Inflammatory macrophage (primary cell): ENCODE measurements at regions not wholly inside any gene's neighbourhood (a gene's known extent, or its start where the extent isn't known, plus 50 kb on each side); places are given as distances from the start of the nearest gene placed in this dataset.
"Not testable (repeated sequence)": the region's sequence is repeated elsewhere in the genome, so short reads cannot be mapped to it uniquely, and the experiment has no call there.

ENCODE experiments used
- DNase-seq, 2 donors: peaks; one replicate each; pipeline ENCODE4 v3.0.0-alpha.2; 2020 to 2022

DNA sequence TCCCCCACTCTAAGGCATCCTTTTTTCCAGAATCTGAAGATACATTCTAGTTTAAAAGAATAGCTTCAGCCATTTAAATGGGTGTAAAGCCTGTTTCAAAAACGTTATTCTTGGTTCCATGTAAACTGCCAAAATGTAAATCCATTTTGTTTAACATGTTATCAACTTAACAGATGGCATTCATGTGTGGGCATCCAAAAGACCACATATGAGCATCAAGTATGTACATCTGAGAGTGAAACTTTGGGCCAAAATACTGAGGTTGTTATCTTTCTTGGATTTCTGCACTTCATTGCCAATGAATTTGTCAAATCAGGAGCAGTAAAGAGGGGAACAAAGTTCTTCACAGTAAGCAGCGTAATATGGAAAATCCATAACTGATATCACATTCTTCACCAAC, 395.4 kb downstream of the ZNF804A start:
- no peak for DNase-seq

DNA sequence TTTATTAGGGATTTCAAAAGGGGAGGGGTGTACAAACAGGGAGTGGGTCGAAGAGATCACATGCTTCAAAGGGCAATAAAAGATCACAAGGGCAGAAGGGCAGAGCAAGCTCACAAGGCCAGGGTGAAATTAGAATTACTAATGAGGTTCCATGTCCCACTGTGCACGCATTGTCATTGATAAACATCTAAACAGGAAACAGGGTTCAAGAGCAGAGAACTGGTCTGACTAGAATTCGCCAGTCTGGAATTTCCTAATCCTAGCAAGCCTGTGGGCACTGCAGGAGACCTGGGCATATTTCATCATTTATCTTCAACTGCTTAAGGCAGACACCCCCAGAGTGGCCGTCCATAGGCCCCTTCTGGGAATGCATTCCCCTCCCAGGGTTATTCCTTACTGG, 408.2 kb downstream of the ZNF804A start:
- DNase-seq = no peak

DNA sequence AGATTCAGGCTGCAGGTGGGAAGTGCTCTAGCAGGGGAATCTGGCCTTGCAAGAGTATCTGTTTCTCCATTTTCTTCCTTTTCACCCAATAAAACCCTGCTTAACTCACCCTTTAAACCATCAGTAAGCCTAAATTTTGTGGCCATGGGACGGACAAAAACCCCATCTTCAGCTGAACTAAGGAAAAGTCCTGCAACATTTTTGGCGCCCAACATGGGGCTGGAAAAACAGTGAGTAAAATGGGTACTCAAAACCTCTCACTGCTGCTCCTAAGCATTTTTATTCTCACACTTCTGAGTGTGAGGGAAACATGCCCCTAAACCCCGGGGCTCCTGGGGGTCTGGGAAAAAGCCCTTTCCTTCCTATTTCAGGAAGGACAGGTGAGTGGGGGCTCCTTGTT, 414.3 kb downstream of the ZNF804A start:
- DNase-seq = no peak

DNA sequence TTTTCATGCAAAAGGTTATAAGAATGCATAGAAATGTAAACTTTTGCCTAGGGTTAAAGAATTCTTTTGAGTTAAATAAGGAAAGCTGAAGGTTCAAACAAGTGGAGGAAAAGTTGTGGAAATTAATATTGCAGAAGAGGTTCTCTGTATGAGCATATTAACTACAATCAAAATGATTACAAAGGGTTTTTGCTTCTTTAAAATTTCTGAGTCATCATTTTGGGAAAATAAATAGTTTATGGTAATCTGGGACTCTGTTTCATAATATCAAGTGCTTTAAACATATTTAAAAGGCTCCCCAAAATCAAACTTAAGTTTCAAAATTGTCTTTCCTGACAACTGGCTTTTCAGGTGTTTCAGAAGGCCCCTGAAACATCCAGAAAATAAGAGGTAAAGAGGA, 415.7 kb downstream of the ZNF804A start:
- DNase-seq = no peak

DNA sequence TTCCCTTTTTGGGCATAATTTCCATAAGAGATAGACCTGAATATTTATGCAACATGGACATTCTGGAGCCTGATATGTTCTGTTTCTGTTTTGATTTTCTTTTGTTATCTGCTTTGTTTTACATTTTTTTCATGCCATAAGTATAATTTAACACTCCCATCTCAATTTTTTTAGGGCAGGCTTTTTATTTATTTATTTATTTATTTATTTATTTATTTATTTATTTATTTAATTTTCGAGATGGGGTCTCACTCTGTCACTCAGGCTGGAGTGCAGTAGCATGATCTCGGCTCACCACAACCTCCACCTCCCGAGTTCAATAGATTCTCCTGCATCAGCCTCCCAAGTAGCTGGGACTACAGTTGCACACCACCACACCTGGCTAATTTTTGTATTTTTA, 427.6 kb downstream of the ZNF804A start:
- DNase-seq = not testable (repeated sequence)

DNA sequence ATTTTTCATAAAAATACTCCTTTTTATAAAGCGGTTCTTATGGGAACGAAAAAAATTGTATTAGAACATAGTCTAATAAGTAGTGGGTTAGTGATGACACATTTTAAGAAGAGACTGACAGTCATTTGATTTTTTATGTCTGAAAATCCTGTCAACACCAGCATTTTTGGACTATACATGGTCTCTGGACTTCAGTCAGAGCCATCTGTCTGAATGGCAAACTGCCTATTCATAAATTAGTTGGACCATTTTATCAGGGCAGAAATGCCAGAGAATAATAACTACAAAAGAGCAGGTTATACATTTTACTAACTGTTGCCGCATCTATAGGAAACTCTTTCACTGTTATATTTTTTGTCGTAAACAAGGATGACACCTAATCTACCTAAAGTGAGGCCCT, 437.6 kb downstream of the ZNF804A start:
- no peak for DNase-seq

DNA sequence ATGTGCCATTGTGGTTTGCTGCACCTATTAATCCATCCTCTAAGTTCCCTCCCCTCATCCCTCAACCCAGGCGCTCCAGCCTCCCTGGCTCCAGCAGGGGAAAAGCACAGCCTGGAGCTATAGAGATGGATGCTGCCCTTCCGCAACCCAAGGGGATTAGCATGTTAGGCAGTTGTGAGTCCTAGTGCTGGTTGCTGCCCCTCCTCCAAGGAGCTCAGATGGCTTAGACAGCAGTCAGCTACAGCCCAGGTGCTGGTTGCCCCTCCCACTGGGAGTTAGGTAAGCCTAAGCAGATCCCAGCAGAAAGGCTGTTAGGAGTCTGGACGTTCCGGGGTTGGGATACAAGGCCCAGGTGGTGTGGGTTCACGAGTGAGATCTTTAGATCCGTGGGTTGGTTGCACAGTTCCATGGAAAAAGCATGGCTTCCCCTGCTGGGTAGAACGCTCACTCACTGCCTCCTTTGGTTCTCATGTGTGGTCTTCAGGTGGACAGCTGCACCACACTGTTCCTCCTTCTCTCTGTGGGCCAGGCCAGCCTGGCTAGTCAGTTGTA, 446.1 kb downstream of the ZNF804A start:
- no peak for DNase-seq

DNA sequence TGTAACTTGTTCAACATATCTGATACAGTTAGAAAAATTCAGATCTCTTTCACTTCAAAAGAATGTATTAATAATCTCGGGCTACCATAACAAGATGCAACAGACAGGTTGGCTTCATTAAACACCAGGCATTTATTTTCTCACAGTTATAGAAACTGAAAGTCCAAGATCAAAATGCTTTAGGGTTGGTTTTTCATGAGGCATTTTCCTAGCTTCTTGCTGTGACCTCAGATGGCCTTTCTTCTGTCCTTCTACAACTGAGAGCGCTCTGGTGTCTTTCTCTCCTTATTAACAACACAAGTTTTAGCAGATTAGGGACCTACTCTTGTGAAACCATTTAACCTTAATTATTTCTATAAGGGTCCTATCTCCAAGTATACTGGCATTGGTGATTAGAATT, 452.5 kb downstream of the ZNF804A start:
- no peak for DNase-seq

DNA sequence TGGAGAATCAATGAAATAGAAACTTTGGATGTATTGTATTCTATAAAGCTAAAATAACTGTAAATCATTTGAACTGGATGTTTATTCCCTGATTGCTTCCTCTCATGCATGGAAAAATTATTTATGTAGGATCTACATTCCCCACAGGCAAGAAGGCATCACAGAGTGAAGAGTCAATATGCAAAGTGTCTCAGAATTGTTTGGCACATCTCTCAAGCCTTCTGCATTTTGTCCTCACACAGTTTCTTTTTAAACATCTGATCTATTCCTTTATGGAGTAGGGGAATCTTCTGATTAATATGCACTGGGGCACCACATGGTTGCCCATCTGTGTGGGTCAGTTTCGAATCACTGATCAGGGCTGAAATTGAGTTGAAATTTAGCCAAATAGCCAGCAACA, 465.4 kb downstream of the ZNF804A start:
- no peak for DNase-seq

DNA sequence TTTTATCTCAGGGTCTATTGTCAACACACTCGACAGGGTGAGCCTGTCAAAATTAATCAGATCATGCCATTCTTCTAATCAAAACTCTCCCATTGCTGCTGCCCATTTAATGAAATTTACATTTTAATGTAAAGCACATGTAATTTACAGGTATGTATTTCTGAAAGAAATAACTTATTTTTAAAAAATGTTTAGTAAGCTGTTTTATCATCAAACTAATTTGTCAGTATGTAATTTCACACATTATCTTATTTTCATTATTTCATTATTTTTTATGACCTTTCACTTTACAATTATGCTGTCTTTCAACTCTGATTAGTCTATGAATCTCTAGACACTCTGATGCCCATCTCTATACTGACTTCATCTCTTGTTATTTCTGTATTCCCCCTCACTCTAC, 467.8 kb downstream of the ZNF804A start:
- DNase-seq = no peak

DNA sequence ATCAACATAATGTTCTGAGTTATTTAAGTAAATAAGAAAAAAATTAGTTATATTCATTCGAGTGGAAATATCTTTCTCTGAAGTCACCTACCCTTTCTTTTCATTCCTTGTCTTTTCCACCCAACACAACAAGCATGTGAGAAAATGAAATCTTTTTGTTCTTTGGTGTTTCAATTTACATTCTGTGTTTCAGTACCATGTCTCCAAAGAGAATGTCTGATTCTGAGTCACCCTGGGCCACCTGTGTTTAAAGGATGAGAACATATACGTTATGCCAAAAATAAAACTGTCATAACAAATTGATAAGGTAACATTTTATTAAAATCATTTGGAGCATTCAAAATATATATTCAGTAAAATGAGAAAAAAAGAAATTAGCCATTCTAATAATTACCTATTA, 470.8 kb downstream of the ZNF804A start:
- DNase-seq = no peak

DNA sequence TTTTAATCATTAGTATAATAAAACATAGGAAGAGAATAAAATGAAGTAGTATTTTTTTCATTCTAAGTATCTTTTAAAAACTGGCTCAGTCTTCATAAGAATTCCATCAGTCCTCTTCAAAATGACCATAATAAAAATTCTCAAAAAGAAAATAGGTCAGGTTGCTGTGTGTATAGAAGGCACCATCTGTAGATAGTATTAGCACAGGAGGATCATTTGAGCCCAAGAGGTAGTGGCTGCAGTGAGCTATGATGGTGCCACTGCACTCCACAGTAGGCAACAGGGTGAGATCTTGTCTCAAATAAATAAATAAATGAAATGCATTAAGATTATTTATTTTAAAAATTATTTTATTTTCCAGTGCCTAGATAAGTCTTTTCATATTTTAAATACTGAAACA, 475.8 kb downstream of the ZNF804A start:
- no peak for DNase-seq

DNA sequence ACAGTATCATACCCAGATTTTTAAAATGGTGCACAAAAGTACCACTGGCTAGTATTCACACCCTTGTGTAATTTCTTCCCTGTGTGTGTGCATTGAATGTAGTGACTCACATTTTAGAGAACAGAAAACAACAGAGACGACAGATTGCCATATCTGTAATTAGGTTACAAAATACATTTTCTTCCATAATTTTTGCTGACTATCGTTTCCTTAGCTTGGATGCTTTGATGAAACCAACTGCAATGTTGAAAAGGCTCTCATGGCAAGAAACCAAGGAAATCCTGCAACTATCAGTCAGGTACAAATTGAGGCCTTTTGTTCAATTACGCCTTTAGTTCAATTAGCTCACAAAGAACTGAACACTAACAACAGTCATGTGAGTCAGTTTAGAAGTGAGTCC, 484.4 kb downstream of the ZNF804A start:
- no peak for DNase-seq

DNA sequence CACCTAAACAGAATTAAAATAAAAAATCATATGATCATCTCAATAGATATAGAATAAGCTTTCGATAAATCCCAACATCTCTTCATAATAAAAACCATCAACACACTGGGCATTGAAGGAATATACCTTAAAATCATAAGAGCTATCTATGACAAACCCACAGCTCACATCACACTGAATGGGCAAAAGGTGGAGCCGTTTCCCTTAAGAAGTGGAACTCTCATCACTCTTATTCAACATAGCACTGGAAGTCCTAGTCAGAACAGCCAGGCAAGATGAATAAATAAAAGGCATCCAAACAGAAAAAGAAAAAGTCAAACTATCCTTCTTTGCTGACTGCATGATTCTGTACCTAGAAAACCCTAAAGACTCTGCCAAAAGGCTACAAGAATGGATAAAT, 510.3 kb downstream of the ZNF804A start:
- no peak for DNase-seq

DNA sequence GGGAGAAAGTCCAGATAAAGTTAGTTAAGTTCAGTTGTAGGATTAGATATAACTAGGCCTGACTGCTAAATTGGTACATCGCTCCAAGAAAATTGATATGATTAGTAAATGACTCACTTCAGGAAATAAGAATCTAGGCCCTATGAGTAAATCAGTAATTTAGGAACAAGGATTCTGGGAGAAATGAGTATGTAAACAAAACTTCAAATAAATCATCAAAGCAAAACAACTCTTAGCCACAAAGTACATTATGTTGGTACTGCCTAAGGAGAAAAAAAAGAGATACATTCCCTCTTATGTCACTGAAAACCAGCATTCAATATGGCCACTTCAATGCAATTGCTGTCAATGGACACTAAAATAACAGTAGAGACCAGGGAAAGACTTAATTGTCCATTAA, 529.1 kb downstream of the ZNF804A start:
- no peak for DNase-seq

DNA sequence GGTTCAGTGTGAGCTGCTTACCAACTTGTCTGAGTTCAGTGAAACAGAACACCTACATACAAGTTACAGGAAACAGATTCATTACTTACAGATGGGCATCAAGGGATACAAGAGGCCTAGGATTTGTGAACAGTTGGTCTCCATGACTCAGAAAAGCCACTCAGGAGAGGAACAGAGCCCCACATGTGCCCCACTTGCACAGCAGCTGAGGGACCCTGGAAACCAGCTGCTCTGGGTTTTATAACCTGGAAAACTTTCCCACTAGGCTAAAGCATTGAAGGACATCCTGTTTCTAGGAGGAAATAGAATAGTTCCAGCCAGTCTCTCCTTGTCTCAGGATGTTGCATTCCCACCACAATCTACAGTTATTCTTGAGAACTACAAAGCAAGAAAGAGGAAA, 530.0 kb downstream of the ZNF804A start:
- DNase-seq = no peak

DNA sequence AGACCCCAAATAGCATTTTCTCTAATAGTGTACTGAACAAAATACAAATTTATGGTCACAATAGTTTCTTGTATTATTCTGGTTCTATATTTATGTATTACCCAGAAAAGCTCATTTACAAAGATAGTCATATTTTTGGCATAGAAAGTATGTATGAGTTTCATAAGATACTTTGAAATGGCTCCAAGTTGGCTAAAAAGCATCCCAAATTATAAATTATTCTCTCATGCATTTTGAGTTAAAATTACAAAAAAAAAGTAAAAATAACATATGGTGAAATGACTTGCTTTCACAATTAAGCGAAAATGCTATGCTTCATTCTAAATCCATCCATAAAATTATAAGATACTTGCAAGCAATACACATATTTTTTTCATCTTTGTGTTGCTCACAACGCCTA, 530.7 kb downstream of the ZNF804A start:
- no peak for DNase-seq

DNA sequence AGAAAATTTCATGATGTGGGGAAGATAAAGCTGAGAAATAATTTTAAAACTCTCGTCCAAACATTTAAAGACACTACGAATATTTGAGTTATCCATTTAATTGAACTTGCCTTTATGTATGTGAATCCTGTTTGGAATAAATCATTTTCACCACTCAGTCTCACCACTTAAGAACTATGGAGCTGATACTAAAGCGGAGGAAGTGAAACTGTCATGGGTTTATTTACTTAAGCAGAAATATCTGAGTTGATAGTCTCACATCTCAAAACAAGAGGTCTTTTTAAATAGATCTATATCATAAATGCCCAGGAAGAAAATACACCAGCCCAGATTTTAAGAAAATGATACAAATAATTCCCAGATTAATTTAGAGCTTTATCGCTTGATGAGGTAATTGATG, 532.4 kb downstream of the ZNF804A start:
- DNase-seq = no peak

DNA sequence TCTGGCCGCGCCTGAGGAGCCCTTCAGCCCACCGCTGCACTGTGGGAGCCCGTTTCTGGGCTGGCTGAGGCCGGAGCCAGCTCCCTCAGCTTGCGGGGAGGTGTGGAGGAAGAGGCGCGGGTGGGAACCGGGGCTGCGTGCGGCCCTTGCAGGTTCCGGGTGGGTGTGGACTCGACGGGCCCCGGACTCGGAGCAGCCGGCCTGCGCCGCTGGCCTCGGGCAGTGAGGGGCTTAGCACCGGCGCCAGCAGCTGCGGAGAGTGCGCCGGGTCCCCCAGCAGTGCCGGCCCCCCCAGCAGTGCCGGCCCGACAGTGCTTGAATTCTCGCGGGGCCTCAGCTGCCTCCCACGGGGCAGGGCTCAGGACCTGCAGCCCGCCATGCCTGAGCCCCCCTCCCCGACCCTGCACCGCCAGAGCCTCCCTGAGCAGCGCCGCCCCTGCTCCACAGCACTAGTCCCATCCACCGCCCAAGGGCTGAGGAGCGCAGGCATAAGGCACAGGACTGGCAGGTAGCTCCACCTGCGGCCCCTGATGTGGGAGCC, 534.2 kb downstream of the ZNF804A start:
- DNase-seq = no peak

DNA sequence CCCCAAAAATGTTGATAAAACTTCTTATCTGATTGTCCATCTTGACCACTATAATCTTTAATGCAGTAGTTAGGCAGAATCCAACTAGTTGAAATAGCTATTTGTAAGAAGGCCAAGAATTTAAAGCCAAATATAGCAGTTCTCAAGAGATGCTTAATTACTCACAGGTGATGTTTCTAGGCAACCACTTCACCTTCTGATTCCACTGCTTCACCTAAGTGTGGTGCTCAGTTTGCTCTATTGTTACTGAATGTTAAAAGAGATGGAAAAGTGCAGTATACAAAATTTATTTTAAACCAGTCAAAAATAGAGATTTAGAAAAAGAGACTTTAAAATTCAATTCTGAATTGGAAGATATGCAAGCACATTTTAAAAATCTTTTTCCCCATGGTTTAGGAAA, 539.4 kb downstream of the ZNF804A start:
- DNase-seq = no peak

DNA sequence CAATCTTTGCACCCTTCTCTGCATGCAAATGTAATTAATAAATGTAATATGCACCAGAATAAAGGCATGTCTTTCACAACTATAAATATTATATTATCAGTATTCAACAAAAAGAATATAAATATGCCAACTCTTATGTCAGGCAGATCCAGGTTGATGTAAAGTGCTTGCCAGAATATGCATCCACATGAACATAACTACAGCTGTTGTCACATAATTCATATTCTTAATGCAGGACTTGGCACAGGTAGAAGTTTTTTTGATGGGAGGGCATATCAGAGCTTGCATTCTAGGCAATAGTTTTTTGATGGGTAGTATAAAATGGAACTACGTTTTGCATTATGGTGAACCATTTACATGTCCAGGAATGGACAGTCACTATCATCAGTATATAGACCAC, 544.3 kb downstream of the ZNF804A start:
- no peak for DNase-seq

DNA sequence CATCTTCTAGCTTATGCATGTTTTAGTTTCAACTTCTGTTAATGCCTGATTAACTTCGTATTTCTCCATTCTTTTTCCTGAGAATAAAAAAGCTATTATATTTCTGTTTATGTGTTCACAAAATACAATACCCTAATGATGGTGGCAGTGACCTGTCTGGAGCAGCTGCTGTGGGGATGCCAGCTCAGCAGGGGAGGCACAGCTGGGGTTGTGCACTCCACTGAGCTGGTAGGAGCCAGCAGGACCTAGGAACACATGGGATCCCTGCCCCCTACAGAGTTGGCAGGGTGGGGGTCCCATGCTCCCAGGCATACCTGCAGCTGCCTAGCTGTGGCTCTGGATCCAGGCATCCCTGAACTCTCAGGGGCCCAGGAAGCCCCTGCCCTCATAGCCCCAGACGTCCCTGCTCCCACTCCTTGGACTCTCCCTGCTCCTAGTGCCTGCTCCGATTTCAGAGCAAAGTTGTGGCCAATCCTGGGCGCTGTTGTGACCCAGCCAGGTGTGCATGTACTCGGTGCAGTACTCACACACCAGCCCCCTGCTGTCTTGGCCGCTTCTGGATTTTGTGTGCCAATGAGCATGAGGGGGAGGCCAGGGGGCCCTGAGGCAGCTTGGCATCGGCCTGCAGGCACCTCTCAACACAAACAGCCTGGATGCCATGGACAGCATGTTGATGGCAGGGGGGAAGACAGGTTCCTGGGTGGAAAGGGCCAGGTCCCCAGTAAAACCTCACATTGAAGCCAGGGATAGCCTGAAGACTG, 546.0 kb downstream of the ZNF804A start:
- no peak for DNase-seq

DNA sequence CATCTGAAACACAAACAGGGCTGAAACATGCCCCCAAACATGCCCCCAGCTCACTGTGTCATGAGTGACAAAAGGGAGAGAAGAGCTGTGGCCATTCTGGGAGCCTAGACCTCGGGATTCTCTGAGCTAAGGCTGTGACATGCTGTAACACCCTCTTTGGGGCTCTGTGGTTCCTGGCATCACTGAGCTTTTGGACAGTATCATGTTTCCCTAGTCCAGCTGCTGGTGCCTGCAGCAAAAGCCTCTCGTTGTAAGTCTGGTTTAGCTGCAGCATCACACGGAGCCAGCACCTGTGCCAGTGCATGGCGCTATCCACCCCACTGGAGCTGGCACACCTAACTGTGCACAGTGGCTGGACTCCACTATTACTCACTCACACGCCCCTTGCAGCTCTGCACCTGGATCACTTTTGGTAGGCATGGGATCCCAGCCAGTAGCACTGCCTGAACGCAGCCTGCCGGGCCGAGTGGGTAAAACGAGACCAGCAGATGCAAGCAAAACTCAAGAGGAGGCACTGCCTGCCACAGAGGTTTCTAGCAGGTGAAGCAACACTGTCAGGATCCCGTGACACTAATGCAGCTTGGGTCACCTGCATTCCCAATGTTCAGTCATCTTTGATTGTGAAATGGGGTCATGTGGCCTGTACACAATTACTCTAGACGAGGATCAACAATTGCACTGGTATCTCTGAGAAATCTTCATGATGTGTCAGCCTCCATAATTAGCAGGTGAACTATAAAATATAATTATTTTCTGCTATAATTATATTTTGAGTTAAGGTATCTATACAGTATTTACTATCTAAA, 547.2 kb downstream of the ZNF804A start:
- DNase-seq = no peak

DNA sequence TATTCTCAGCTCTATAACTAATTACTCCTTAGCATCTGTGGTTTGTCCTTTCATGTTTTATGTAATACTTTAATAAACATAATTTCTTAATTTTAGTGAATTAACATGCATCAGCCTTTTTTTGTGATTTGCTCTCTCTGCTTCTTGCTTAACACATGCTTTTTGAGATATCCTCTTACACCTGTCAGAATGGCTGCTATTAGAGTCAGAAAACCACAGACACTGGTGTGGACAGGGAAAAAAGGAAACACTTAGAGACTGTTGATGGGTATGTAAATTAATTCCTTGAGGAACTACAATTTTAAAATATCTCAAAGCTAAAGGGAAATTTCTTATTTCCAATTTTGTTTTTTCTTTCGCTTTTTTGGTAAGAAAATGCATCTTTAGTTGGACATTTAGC, 549.0 kb downstream of the ZNF804A start:
- DNase-seq = no peak
